Cardiac septum (tissue), 1 donor: ENCODE measurements at regions not wholly inside any gene's neighbourhood (a gene's known extent, or its start where the extent isn't known, plus 50 kb on each side); places are given as distances from the start of the nearest gene placed in this dataset.
"Not testable (repeated sequence)": the region's sequence is repeated elsewhere in the genome, so short reads cannot be mapped to it uniquely, and the experiment has no call there.

ENCODE experiments used
- DNase-seq: peaks from one replicate; pipeline ENCODE4 v3.0.0-alpha.2; 2020; ENCODE audit warnings: low spot score
- intact Hi-C: fragments of 100-400 bp; cut with DNase I; formaldehyde crosslinking; loops from one replicate; pipeline ENCODE4 v1.14.0; 2022
- donor health status: DM: no; HTN: no; CAD: no.

- DNase-seq = no peak
- intact Hi-C loops = no loop called here
Observed at GRCh38 chr14:85054178-85054577, 475.8 kb upstream of the FLRT2 start.

DNA sequence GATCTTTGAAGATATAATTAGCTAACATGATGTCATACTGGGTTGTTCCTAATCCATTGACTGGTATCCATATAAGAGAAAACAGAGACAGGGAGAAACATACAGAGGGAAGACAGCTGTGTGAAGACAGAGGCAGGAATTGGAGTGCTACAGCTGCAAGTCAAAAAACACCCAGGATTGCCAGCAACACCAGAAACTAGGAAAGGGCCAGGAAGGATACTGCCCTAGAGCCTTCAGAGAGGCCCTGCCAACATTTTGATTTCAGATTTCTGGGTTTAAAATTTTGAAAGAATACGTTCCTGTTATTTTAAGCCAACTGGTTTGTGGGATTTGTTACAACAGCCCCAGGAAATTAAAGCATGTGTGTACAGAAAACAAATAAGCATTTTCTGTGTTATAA lies 473.7 kb upstream of the FLRT2 start:
- no peak for DNase-seq
- intact Hi-C loops = no loop called here

GRCh38 chr14:85057221-85057620 lies 472.7 kb upstream of the FLRT2 start:
- intact Hi-C loops = no loop called here
- DNase-seq = no peak

GRCh38 chr14:85058150-85058549 lies 471.8 kb upstream of the FLRT2 start:
- intact Hi-C loops = no loop called here
- DNase-seq = no peak

DNA sequence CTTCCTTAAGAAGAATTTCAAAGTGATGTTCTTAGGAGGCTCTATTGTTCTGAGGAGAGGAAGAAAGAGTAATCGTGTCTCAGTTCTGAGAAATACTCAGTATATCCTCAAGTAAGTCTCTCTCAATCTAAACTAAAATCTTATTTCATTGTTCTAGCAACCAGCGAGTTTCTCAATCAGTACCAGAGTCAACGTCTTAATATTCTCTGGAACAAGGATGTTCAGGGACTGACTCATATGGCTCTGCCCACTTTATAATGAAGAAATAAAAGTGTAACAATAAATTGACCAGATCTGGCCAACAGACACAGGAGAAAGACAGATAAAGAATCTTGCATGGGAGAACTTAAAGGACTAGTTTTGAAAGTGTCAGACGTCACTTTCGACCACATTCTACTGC lies 469.8 kb upstream of the FLRT2 start:
- intact Hi-C loops = no loop called here
- no peak for DNase-seq

DNA sequence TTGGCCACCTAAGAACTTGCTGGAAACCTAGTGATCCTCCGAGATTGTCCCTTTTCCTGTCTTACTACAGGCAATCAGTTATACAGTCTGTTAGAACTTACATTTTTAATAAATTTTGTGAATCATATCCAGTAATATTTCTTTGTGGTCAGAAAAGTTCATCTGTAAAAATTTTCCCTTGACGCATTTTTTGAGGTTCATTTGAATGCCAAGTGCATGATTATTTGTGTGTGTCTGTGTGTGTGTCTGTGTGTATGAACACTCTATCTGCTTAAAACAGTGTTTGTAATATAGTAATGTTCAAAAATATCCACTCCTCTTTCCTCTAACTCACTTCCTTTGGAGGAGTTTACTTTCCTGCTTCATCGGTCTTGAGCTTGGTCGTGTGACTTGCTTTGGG lies 468.7 kb upstream of the FLRT2 start:
- no peak for DNase-seq
- intact Hi-C loops = no loop called here

- intact Hi-C loops = no loop called here
- DNase-seq = no peak
Observed at GRCh38 chr14:85063747-85064146, 466.2 kb upstream of the FLRT2 start.

- intact Hi-C loops = no loop called here
- DNase-seq = no peak
Observed at GRCh38 chr14:85071447-85071846, 458.5 kb upstream of the FLRT2 start.

- intact Hi-C loops = no loop called here
- no peak for DNase-seq
Observed at GRCh38 chr14:85074955-85075354, 455.0 kb upstream of the FLRT2 start.

GRCh38 chr14:85075694-85076476 lies 454.1 kb upstream of the FLRT2 start:
- no peak for DNase-seq
- intact Hi-C loops = no loop called here

GRCh38 chr14:85077716-85078115 lies 452.2 kb upstream of the FLRT2 start:
- intact Hi-C loops = not testable (repeated sequence)

GRCh38 chr14:85079842-85080730 lies 449.9 kb upstream of the FLRT2 start:
- no peak for DNase-seq
- intact Hi-C loops = no loop called here

More at GRCh38 chr14:85077716-85078115, 452.2 kb upstream of the FLRT2 start:
- DNase-seq = not testable (repeated sequence)

DNA sequence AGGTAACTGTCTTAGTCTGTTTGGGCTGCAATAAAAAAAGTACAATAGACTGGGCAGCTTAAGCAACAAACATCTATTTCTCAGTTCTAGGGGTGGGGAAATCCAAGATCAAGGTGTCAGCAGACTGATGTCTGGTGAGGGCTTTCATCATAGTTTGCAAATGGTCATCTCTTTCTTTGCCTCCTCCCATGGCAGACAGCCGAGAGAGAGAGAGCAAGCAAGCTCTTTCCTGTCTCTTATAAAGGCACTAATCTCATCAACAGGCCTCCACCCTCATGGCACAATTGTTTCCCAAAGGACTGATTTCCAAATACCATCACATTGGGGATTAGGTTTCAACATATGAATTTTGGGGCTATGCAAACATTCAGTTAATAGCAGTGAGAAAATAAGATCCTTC lies 445.6 kb upstream of the FLRT2 start:
- intact Hi-C loops = no loop called here
- DNase-seq = no peak

- DNase-seq = no peak
- intact Hi-C loops = no loop called here
Observed at GRCh38 chr14:85085981-85086380, 444.0 kb upstream of the FLRT2 start.

DNA sequence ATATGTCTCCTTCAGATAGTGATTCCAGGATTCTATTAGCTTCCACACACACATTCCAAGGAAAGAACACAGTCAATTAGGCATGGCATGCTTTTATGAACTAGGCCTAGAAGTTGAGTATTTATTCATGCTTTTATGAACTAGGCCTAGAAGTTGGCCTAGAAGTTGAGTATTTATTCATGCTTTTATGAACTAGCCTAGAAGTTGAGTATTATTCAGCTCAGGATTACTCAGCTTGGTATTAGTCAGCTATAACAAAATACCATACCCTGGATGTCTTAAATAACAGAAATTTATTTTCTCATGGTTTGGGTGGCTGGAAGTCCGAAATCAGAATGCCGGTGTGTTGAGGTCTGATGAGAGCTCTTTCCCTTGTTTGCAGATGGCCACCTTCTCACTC lies 442.7 kb upstream of the FLRT2 start:
- DNase-seq = no peak
- intact Hi-C loops = no loop called here

- intact Hi-C loops = no loop called here
- DNase-seq = no peak
Observed at GRCh38 chr14:85088192-85088591, 441.8 kb upstream of the FLRT2 start.

GRCh38 chr14:85090681-85091080 lies 439.3 kb upstream of the FLRT2 start:
- DNase-seq = no peak
- intact Hi-C loops = no loop called here

GRCh38 chr14:85093631-85094330 lies 436.2 kb upstream of the FLRT2 start:
- no peak for DNase-seq
- intact Hi-C loops = no loop called here

- DNase-seq = no peak
- intact Hi-C loops = no loop called here
Observed at GRCh38 chr14:85102591-85102990, 427.4 kb upstream of the FLRT2 start.

GRCh38 chr14:85106506-85106905 lies 423.4 kb upstream of the FLRT2 start:
- intact Hi-C loops = no loop called here
- DNase-seq = no peak
